HEK293 (cell line): ENCODE measurements at regions not wholly inside any gene's neighbourhood (a gene's known extent, or its start where the extent isn't known, plus 50 kb on each side); places are given as distances from the start of the nearest gene placed in this dataset.

ENCODE experiments used
- CTCF ChIP-seq: fragments of 450-650 bp; formaldehyde crosslinking; IDR thresholded peaks from 2 replicates; pipeline ENCODE4 v1.5.1; 2016; ENCODE audit warnings: missing biosample characterization, missing genetic modification characterization
- PRDM10 ChIP-seq: fragments of 450-650 bp; formaldehyde crosslinking; IDR thresholded peaks from 2 replicates; pipeline ENCODE4 v1.5.1; 2016; ENCODE audit warnings: missing biosample characterization, missing genetic modification characterization
- YY1 ChIP-seq: fragments of 450-650 bp; formaldehyde crosslinking; IDR thresholded peaks from 2 replicates; pipeline ENCODE4 v1.5.1; 2018; ENCODE audit warnings: missing biosample characterization, missing genetic modification characterization
- ZBTB17 ChIP-seq: fragments of 450-650 bp; formaldehyde crosslinking; IDR thresholded peaks from 2 replicates; pipeline ENCODE4 v1.5.1; 2016; ENCODE audit warnings: missing biosample characterization, missing genetic modification characterization
- ZFP41 ChIP-seq: fragments of 450-650 bp; formaldehyde crosslinking; IDR thresholded peaks from 2 replicates; pipeline ENCODE4 v1.5.1; 2016; ENCODE audit warnings: missing biosample characterization, missing genetic modification characterization, borderline replicate concordance
- ZNF10 ChIP-seq: fragments of 450-650 bp; formaldehyde crosslinking; IDR thresholded peaks from 2 replicates; pipeline ENCODE4 v1.5.1; 2017; ENCODE audit warnings: missing biosample characterization, missing genetic modification characterization
- ZNF121 ChIP-seq: fragments of 450-650 bp; formaldehyde crosslinking; IDR thresholded peaks from 2 replicates; pipeline ENCODE4 v1.5.1; 2016; ENCODE audit warnings: missing biosample characterization, missing genetic modification characterization
- ZNF23 ChIP-seq: fragments of 450-650 bp; formaldehyde crosslinking; IDR thresholded peaks from 2 replicates; pipeline ENCODE4 v1.5.1; 2016; ENCODE audit warnings: missing biosample characterization, missing genetic modification characterization, borderline replicate concordance
- ZNF266 ChIP-seq: fragments of 450-650 bp; formaldehyde crosslinking; IDR thresholded peaks from 2 replicates; pipeline ENCODE4 v1.5.1; 2016; ENCODE audit warnings: missing biosample characterization, missing genetic modification characterization, low read depth
- ZNF324 ChIP-seq: fragments of 450-650 bp; formaldehyde crosslinking; IDR thresholded peaks from 2 replicates; pipeline ENCODE4 v1.5.1; 2016; ENCODE audit warnings: missing biosample characterization, missing genetic modification characterization
- ZNF639 ChIP-seq: fragments of 450-650 bp; formaldehyde crosslinking; IDR thresholded peaks from 2 replicates; pipeline ENCODE4 v1.5.1; 2016; ENCODE audit warnings: missing biosample characterization, missing genetic modification characterization
- ZSCAN30 ChIP-seq: fragments of 450-650 bp; IDR thresholded peaks from 2 replicates; pipeline ENCODE4 v1.5.1; 2018; ENCODE audit warnings: missing biosample characterization, mild to moderate bottlenecking, missing genetic modification characterization, moderate library complexity

GRCh38 chr18:27501671-27502070, 316.6 kb upstream of the CHST9 start:
- TF ChIP-seq ZNF266 (no peak), YY1 (tag by site-specific recombination) (no peak), ZNF324 (tag by site-specific recombination) (no peak), CTCF (tag by site-specific recombination) (no peak), ZNF23 (tag by site-specific recombination) (no peak), ZBTB17 (tag by site-specific recombination) (no peak), ZNF10 (tag by site-specific recombination) (no peak), ZNF121 (tag by site-specific recombination) (no peak), ZFP41 (tag by site-specific recombination) (no peak), ZNF639 (no peak), ZSCAN30 (tag by site-specific recombination) (no peak), PRDM10 (tag by site-specific recombination) (no peak)
